NCI-H774 (cell line): ENCODE measurements at regions not wholly inside any gene's neighbourhood (a gene's known extent, or its start where the extent isn't known, plus 50 kb on each side); places are given as distances from the start of the nearest gene placed in this dataset.

Experiments
- DNase-seq: peaks from one replicate; lab custom pipeline; 2025; lab: John Stamatoyannopoulos, UW

DNA sequence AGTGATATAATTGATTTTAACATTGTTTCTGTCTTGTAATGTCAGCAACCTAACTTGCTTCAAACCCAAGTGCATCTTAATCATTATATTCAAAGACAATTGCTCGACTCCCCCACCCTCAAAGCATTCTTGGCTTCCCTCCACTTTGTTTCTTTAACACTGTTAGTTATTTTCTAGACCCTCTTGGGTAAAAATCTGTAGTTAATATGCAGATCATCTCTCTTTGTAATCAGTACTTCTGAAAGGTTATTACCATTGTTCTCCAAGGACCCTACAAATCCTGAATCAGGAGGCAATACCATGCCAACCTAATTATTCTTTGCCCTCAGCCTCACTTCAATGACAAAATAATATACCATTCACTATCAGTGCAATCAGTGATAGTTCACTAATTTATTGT is 1075.7 kb downstream of the AMY1C start:
- no peak for DNase-seq

DNA sequence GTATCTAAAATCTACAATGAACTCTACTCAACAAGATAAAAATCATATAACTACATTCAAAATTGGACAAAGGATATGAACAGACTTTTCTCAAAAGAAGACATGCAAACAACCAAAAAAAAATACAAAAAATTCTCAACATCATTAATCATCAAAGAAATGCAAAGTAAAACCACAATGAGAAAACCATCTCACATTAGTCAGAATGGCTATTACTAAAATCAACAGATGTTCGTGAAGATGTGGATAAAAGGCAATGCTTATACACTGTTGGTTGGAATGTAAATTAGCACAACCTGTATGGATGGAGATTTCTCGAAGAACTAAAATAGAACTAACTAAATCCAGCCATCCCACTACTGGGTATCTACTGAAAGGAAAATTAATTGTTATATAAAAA is 1080.8 kb downstream of the AMY1C start:
- DNase-seq: no peak

DNA sequence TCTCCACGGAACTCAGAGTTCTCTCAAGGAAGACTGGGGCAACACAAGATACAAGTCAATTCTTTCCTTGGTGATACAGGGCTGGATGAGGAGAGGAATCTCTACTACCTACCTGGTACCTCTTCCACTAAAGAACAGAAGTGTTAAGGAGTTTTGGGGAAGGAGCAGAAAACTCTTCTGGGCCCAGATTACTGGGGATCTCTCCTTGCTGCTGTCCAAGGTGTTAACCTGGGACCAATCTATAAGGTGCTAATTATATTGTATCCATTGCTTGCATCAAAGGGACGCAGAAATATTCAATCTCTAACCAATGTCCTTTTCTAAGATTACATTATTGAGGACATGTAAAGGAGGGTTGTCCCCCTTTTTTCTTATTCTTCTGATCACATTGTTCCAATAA is 1102.5 kb downstream of the AMY1C start:
- no peak for DNase-seq

DNA sequence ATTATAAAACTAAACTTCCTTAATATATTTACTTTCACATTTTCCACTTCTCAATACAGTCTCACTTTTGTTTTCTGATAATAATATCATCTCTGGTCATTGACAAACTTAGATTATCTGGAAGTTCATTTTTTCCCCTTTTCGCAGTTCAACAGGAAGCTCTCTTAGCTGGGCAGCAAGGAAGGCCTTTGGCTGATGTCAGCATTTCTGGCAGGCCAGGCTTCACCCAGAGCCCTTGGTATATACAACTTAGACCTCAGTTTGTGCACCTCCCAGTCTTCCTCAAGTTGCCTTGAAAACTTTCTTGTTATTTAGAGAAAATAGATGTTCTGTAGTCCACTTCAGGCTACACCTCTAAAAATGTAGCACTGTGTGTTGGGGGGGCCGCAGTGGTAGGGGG is 1103.6 kb downstream of the AMY1C start:
- no peak for DNase-seq

DNA sequence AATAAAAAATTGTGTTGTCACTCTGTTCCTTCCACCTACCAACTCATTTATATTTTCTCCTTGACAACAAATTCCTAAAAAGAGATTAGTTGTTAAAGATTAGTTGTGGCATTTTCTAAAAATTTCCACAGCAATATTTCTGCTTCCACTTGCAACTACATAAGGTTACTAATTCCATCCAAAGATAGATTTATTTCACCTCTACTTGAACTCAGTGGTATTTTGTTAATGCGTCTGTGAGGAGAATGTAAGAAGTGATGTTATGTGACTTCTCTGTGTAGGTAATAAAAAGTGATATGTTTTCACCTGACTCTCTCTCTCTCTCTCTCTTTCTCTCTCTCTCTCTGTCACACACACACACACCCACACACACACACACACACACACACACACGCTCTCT is 1104.8 kb downstream of the AMY1C start:
- DNase-seq: no peak

DNA sequence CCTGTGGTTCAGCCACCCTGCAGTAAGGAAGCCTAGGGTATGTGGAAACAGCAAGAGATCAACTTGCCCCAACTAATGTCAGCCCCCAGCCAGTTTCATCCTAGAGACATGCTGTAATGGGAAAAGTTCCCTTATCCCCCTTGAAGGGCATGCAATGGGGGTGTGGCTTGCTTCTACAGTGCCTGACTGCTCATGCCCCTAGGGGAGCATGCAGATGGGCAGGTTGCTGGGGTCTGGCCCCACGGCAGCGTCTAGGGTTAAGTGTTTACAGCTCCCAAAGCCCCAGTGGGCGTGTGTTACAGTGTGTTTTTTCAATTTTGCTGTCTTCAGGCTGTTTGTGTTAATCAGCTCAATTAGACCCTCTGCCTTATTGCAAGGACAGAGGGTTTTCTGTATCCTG is 1105.9 kb downstream of the AMY1C start:
- no peak for DNase-seq

DNA sequence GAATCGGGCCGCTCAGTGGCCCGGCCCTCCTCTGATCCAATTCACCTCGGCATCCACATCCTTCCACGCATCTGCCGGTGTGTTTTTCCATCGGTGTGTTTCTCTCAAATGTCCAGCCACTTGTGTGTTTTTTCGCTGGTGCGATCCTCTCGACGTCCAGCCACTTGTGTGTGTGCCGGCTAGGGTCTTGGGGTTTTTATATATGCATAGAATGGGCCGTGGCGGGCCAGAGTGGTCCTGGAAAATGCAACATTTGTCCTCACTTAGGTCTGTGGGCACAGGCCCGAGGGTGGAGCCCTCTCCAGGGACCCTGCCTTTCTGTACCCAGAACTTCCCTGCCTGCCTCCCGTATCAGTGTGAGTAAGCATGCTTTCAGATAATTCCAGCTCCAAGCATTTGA is 1106.4 kb downstream of the AMY1C start:
- no peak for DNase-seq

DNA sequence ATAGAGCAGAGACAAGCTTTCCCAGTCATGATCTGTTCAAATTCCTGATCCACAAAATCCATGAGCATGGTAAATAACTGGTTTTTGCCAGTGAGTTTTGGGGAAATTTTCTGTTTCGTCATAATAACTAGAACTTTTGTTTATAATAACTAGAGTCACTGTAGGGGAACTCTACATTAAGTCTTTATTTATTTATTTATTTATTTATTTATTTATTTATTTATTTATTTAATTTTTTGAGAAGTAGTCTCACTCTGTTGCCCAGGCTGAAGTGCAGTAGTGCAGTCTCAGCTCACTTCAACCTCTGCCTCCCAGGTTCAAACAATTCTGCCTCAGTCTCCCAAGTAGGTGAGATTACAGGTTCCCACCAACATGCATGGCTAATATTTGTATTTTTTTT is 1106.8 kb downstream of the AMY1C start:
- no peak for DNase-seq

DNA sequence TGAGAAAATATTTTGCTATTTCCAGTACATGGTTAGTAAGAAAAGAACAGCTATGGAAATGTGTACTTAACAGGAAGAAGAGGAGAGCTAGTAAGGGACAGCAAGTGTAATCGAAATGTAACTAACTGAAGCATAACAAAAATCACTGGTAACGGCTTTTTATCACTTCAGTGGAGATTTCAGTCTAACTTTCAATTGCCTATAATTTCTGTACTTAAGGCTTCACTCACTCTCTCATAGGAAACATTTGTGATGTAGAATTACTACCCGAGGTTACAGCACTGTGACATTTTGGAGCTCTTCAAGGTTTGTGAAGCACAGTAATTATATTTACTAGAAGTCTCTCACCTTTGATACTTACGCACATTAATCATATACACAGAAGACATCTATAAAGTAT is 1119.1 kb downstream of the AMY1C start:
- no peak for DNase-seq

DNA sequence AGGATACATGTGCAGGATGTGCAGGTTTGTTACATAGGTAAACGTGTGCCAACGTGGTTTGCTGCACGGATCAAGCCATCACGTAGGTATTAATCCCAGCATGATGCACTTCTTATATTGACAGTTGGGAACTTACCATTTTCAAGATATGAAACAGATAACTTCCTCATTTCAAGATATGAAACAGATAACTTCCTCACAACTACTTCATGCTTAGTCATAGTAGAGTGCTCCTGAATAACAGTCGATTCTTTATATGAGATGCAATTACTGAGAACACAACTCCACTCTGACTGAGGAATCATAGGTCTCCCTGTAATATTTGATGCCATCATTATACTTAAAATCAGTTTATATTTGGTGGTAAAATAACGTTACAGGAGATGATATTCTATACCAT is 1124.3 kb downstream of the AMY1C start:
- DNase-seq: no peak

DNA sequence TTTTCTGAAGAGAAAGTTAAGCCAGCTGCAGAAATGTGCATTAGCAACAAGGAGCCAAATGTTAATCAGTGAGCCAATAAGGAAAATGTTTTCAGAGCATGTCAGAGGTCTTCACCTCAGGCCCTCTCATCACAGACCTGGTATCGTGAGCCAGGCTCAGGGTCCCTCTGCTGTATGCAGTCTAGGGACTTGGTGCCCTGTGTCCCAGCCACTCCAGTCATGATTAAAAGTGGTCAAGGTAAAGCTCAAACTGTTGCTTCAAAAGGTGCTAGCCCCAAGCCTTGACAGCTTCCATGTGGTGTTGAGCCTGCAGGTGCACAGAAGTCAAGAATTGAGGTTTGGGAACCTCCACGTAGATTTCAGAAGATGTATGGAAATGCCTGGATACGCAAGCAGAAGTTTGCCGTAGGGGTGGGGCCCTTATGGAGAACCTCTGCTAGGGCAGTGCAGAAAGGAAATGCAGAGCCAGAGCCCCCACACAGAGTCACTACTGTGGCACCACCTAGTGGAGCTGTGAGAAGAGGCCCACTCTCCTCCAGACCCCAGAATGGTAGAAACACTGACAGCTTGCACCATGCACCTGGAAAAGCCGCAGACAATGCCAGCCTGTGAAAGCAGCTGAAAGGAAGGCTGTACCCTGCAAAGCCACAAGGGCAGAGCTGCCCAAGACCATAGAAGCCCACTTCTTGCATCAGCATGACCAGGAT is 1128.7 kb downstream of the AMY1C start:
- DNase-seq: no peak

DNA sequence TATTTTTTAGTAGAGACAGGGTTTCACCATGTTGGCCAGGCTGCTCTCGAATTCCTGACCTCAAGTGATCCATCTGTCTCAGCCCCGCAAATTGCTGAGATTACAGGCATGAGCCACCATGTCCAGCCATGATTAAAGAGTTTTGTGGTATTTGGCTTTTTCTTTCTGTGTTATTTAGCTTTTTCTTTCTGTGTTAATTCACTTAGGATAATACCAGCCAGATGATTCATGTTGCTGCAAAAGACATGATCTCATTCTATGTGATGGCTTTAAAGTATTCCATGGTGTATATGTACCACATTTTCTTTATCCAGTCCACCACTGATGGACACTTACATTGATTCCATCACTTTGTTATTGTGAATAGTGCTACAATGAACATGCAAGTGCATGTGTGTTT is 1135.2 kb downstream of the AMY1C start:
- DNase-seq: no peak

DNA sequence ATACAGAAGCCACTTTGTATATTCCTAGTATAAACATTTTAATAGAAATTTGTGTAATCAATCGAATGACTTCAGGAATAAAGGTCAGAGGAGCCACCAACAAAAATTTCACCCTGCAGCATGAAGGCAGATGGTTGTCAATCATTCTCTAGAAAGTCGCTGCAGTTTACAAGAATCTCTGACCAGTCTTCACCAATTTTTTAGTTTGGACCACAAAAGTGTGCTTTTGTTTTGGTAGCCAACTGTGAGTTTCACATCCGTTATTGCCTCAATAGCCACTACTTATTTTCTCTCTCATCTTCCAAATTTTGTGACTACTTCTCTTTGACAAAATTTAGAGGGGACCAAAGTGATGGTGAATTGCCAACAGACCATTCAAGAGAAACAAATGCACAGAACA is 1155.6 kb downstream of the AMY1C start:
- no peak for DNase-seq

DNA sequence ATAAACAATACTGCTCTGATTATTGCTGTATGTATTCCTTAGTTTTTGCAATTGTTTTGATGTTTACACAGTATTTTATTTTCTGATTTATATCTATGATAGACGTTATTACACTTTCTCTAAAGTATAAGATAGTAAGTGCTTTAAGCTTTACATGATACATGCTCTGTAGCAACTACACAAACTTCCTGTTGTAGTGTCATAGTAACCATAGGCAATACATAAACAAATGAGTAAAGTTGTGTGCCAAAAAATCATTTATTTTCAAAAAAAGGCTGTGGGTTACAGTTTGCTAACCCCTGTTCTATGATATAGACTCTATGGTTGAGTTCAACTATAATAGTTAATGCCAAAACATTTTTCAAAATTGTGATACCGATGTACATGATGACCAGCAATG is 1156.4 kb downstream of the AMY1C start:
- no peak for DNase-seq

DNA sequence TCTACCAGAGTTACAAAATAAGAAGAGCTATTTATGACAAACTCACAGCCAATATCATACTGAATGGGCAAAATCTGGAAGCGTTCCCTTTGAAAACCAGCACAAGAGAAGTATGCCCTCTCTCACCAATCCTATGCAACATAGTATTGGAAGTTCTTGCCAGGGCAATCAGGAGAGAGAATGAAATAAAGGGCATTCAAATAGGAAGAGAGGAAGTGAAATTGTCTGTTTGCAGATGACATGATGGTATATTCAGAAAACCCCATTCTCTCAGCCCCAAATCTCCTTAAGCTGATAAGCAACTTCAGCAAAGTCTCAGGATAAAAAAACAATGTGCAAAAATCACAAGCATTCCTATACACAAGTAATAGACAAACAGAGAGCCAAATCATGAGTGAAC is 1169.5 kb downstream of the AMY1C start:
- no peak for DNase-seq

DNA sequence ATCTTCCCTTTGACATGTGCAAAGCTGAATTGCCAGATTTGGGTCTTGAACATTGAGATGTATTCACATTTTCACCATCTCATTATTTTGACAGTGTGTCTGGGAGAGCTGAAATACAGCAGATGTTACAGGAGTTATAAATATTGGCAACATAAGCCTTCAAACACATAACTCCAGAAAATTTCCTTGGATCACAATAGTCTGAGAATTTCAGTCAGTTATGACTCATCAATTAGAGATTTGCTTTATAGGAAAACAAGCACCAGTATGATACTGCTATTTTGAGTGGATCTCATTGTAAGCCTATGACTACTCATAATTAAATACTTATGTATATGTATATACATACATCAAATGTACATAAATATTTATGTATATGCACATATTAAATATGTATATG is 1171.8 kb downstream of the AMY1C start:
- DNase-seq: no peak

DNA sequence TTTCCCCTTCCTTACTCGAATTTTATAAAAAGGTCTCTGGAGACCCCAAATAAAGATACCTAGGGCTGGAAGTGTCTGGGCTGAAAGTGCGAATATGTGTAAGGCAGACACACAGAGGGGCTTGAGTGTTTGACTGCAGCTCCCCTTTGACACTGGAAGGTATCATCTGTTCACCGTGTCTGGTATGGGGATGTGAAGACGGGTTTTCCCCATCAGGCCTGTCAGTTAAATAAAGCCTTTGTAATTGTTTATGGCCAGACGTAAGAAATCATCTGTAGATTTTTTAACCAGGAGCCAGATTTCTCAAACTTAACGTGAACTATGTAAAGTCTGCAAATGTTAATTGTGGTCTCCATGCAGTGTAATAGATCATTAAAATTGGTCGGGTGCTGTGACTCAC is 1173.4 kb downstream of the AMY1C start:
- no peak for DNase-seq

DNA sequence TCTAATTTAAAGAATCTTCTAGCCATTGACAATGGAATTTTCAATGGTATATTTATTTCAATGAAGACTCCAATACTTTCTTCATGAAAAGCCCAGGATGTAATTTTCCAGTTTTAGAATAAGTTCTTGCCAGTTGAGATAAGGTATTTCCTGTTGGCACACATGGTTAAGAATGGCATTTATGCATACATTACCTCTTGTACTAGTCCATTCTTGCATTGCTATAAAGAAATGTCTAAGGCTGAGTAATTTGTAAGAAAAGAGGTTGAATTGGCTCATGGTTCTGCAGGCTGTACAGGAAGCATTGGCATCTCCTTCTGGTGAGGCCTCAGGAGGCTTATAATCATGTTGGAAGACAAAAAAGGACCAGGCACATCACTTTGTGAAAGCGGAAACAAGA is 1179.6 kb downstream of the AMY1C start:
- no peak for DNase-seq

DNA sequence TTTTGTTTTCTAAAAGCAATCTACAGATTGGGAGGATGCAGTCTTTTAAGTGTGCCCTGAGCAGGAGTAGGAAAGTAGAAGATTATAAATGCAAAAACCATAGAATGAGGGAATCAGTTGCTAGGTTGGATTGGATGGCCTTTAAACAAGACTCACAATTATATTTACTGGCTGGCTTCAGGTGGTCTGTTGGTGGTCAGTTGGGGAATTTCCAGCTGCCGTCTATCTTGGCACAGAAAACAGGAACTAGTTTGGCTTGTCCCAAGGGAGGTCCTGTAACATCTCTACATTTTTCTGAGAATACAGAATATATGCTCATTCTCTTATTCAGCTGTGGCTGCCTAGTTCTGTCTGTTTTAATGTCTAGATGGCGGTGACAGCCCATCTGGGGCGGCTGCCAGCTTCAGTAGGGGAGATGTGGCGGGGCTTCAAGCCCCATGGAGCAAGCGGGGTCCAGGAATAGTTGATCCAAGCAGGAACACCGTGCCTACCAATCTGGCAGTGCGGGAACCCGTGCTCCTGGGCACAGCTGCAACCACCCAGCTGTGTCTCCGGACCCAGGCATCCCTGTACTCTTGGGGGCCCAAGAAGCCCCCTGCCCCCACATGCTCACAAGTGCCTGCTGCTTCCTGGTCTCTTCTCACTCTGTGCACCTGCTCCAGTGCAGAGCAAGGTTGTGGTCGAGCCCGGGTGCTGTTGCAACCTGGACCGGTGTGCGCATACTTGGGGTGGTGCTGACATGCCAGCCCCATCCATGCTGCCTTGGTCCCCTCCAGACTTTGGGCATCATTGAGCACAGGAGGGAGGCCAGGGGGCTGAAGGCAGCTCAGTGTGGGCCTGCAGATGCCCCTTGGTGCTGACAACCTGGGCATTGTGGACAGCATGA is 1182.6 kb downstream of the AMY1C start:
- DNase-seq: no peak

DNA sequence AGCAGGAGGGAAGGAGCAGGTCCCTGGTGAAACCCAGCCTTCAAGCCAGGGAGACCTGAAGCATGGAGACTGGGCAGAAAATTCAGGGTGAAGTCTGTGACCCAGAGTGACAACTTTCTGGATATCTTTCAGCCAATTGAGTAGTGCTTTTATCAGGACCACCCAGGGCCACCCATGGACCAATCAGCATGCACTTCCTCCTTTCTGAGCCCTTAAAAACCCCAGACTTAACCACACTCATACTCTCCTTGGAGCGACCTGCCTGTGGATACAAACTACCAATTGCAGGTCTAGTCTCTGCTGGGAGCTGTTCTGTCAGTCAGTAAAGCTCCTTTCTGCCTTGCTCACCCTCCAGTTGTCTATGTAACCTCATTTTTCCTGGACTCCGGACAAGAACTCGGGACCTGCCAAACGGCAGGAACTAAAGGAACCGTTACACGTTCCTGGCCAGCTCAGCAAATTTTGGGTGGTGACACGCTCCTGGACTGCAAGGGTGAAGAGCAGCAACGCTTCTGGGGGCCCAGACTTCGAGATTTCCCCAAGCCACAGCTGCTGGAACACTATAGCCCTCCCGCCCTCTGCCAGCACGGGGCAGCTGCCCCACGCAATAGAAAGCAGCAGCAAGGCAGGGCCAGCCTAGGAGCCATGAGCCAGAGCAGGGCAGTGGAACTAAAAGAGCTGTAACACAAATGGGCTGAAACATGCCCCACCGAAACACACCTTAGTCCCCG is 1183.4 kb downstream of the AMY1C start:
- DNase-seq: no peak

DNA sequence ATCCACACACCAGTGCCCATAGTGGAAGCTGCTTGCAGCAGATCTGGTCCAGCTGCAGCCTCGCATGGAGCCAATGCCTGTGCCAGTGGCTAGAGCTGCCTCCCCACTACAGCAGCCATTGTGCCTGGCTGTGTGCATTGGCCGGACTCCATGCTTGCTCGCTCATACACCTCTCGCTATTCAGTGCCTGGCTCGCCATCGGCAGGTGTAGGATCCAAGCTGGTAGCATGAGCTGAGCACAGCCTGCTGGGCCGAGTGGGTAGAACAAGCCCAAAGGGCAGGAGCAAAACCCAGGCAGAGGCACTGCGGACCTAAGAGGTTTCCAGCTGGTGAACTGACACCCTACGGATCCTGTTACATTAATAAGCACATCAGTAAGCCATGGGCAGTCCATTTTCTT is 1184.1 kb downstream of the AMY1C start:
- DNase-seq: no peak

DNA sequence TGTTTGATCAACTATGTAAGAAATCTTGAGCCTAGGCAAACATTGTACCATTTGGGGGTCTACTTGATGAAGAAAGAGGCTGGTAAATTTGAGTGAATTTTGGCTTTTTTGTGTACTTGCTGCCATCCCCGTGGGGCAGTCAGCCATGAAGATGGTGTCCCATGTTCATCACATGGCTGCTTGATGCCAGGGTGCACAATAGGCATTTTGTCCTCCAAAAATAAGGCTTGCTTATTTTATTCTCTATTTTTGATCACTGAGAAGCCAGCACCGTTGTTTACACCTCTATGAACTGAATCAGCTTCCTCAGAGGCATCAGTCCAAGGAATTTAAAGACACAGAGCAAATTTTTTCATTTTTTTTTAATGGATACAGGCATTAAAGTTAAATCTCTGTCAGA is 1195.7 kb downstream of the AMY1C start:
- DNase-seq: no peak
